Endothelial cell of umbilical vein (primary cell): ENCODE measurements at regions not wholly inside any gene's neighbourhood (a gene's known extent, or its start where the extent isn't known, plus 50 kb on each side); places are given as distances from the start of the nearest gene placed in this dataset.

ENCODE experiments used
- CTCF ChIP-seq, 2 donors: IDR thresholded peaks; 1 replicate in 1 of 2; 2 replicates in 1 of 2; pipeline ENCODE4 v1.5.1; 2011; ENCODE audit warnings: low read length in 2 of 2, mild to moderate bottlenecking in 2 of 2, moderate library complexity in 2 of 2, control low read depth in 1 of 2, inconsistent platforms in 1 of 2, low read depth in 1 of 2; ENCODE audit not compliant: insufficient read depth in 1 of 2; ENCODE audit errors: extremely low read depth in 1 of 2
- EZH2 ChIP-seq: IDR thresholded peaks from 2 replicates; pipeline ENCODE4 v1.6.1; 2012; ENCODE audit warnings: borderline replicate concordance, low read depth, mild to moderate bottlenecking, moderate library complexity, low read length, inconsistent platforms; ENCODE audit not compliant: severe bottlenecking
- FOS ChIP-seq: IDR thresholded peaks from 2 replicates; pipeline ENCODE4 v1.6.1; 2011; ENCODE audit warnings: mild to moderate bottlenecking, low read length, moderate library complexity, borderline replicate concordance; ENCODE audit not compliant: insufficient read depth
- GATA2 ChIP-seq: IDR thresholded peaks from 2 replicates; pipeline ENCODE4 v1.7.0; 2011; ENCODE audit warnings: low read depth, mild to moderate bottlenecking, moderate library complexity, mixed read lengths, low read length; ENCODE audit not compliant: insufficient read length, insufficient read depth
- MAX ChIP-seq: IDR thresholded peaks from 2 replicates; pipeline ENCODE4 v1.6.1; 2011; ENCODE audit not compliant: insufficient read depth, insufficient read length
- POLR2A ChIP-seq: IDR thresholded peaks from 2 replicates; pipeline ENCODE4 v1.6.1; 2012; ENCODE audit warnings: low read depth, mild to moderate bottlenecking, control low read depth, low read length
- POLR2AphosphoS5 ChIP-seq: IDR thresholded peaks from 2 replicates; pipeline ENCODE4 v1.6.1; 2012; ENCODE audit warnings: low read depth, mild to moderate bottlenecking, control low read depth, low read length, moderate library complexity; ENCODE audit not compliant: insufficient read depth

GRCh38 chr7:34584526-34584925 lies 73.5 kb upstream of the NPSR1 start:
- TF ChIP-seq POLR2AphosphoS5 (no peak), CTCF (IDR thresholded peaks at IDR 0.05; ENCODE audit: extremely low read depth in 1 of 2, insufficient read depth in 1 of 2, low read depth in 1 of 2, low read length in 2 of 2) (no peak), POLR2A (no peak), FOS (no peak), EZH2 (no peak), MAX (no peak), GATA2 (no peak)
